HG03439 (cell line): ENCODE measurements at regions not wholly inside any gene's neighbourhood (a gene's known extent, or its start where the extent isn't known, plus 50 kb on each side); places are given as distances from the start of the nearest gene placed in this dataset.

ENCODE experiments used
- ATAC-seq: cut with Tn5 transposase; IDR thresholded peaks from one replicate; pipeline ENCODE4 v1.9.1; 2021; ENCODE audit warnings: mild to moderate bottlenecking, moderate library complexity; ENCODE audit not compliant: unreplicated experiment

GRCh38 chr10:124231168-124232155 lies 138.1 kb upstream of the CHST15 start:
- no peak for ATAC-seq

- ATAC-seq: no peak
Observed at GRCh38 chr10:124230635-124231167, 137.3 kb upstream of the CHST15 start.

- ATAC-seq: no peak
Observed at GRCh38 chr10:124229989-124230634, 136.7 kb upstream of the CHST15 start.

DNA sequence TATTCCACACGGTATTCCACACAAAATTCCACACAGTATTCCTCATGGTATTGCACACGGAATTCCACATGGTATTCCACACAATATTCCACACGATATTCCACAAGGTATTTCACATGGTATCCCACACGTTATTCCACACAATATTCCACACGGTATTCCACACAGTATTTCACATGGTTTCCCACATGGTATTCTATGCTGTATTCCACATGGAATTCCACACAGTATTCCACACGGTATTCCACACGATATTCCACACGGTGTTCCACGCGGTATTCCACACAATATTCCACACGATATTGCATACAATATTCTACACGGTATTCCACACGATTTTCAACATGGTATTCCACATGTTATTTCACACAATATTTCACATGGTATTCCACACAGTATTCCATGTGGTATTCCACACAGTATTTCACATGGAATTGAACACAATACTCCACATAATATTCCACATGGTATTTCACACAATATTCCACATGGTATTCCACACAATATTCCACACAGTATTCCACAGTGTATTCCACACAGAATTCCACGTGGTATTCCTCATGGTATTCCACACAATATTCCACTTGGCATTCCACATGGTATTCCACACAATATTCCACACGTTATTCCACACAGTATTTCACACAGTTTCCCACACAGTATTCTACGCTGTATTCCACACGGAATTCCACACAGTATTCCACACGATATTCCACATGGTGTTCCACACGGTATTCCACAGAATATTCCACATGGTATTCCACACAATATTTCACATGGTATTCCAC lies 136.0 kb upstream of the CHST15 start:
- no peak for ATAC-seq

- ATAC-seq: no peak
Observed at GRCh38 chr10:124228471-124228870, 135.1 kb upstream of the CHST15 start.

DNA sequence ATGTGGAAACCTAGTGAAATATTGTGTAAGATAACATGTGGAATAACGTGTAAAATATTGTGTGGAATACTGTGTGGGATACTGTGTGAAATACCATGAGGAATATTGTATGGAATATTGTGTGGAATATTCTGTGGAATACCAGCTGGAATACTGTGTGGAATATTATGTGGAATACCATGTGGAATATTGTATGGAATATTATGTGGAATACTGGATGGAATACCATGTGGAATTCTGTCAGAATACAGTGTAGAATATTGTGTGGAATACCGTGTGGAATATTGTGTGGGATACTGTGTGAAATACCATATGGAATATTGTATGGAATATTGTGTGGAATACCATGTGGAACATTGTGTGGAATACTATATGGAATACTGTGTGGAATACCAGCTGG lies 134.6 kb upstream of the CHST15 start:
- no peak for ATAC-seq

- ATAC-seq: no peak
Observed at GRCh38 chr10:124227055-124227975, 133.9 kb upstream of the CHST15 start.

DNA sequence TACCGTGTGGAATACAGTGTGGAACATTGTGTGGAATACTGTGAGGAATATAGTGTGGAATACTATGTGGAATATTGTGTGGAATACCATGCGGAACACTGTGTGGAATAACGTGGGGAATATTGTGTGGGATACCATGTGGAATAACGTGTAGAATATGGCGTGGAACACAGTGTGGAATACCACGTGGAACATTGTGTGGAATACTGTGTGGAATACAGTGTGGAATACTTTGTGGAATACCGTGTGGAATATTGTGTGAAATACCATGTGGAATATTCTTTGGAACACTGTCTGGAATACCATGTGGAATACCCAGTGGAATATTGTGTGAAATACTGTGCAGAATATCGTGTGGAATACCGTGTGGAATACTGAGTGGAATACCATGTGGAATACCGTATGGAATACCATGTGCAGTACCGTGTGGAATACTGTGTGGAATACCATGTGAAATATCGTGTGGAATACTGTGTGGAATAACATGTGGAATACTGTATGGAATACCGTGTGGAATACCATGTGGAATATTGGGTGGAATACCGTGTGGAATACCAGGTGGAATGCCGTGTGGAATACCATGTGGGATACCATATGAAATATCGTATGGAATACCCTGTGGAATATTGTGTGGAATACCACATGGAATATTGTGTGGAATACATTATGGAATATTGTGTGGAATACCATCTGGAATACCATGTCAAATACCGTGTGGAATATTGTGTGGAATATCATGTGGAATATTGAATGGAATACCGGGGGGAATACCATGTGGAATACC lies 133.1 kb upstream of the CHST15 start:
- no peak for ATAC-seq

DNA sequence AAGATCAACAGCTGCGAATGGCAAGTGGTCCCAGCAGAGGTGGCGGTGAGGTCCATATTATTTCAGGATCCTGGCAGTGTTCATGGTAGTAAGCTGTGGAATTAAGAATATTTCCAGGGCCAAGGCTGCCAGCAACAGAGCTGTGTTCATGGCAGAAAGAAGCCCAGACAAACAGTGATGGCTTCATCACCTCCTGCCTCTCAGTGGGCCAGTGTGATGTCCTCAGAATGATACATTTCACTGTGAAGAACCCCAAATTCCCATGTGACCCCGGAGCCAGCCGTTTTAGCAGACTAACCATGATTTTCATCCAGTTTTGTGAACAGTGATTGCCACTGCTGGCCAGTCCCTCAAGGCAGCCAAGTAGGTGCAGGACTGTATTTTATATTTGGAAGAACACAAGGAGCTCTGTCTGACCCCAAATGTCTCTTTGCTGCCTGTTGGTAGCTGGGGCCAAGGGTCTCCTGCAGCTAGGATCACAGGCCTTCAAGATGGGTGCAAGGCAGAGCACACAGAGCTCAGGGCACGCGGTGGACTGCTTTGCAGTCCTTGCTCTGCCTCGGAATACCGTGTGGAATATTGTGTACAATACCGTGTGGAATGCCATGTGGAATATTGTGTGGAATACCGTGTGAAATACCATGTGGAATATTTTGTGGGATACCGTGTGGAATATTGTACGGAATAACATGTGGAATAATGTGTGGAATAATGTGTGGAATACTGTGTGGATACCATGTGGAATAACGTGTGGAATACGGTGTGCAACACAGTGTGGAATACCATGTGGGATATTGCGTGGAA lies 132.3 kb upstream of the CHST15 start:
- no peak for ATAC-seq

GRCh38 chr10:124225029-124225466 lies 131.7 kb upstream of the CHST15 start:
- no peak for ATAC-seq

GRCh38 chr10:124224331-124225028 lies 131.1 kb upstream of the CHST15 start:
- ATAC-seq: no peak

DNA sequence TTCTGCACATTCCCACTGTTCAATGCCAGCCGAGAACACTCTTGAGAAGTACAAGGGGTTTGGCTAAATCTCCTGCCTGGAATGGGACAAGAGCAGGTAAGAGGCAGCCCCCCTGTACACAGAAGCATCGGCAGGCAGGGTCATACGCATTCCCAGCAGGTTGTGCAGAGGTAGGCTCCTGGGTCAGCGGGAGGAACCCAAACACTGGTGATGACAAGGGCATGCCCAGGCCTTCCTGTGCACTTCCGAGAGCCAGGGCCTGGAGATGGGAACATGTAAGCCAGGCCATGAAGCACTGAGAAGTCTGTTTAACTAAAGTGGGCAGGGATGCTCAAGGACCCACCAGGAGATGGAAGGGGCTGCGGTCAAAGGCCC lies 130.3 kb upstream of the CHST15 start:
- no peak for ATAC-seq

DNA sequence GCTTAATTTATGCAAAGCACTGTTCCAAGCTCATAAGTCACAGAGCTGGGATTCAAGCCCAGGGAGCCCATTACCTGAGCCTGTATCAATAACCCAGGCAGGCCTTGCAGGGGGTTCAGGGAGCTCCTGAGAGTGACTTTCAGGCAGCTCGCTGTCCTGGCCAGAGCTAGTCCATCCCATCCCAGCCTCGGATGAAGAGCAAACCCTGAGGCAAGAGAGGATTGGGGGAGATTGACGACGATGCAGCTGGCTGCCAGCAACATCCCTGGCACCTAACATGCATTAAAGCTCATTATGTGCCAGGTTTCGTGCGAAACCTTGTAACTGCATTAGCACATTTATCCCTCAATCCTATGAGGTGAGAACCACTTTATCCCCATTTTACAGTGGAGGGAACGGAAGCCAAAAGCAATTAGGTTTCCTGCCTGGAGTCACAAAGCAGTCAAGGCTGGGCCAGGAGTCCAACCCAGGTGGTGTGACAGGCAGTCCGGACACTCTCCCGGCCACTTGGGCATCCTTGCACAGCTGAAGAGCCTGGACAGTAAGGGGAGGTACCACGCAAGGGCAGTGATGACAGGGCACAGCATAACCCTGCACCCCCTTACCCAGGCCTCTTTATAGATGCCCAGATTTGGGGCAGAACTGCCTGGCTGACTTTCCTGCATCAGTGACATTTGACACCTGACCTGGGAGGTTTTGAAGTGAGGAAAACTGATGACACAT lies 129.8 kb upstream of the CHST15 start:
- no peak for ATAC-seq

DNA sequence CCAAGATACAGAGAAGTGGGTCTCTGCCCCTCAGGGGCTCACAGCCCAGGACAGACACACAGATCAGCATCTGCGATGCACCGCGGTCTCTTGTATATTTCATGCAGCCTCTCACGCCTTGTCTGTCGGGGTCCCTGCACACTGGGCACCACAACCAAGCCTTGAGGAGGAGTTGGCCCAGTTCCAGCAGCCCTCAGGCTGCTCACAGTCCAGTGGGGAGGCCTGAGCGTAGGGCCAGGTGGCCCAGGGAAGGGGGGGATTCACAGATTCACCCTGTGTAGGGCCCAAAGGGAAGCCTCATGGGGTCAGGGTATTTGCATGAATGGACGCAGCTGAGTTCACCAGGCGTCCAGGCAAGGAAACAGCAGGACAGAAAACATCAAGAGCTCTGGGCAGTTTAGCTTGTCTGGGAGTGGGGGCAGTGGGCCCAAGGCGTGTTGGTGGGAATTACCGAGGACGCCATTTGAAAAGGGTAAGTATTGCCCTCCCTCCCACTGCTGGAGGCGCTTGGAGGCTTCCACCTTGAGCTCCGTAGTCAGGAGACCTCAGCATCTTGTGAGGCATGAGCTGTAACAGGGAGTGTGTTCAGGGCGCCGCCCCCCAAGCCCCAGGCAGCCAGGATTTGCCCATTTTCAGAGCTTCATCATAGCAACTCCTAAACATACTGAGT lies 129.1 kb upstream of the CHST15 start:
- no peak for ATAC-seq

- ATAC-seq: peak; percentile 43
Observed at GRCh38 chr10:124221356-124222317, 128.2 kb upstream of the CHST15 start.
